GM19452 (cell line): ENCODE measurements at regions not wholly inside any gene's neighbourhood (a gene's known extent, or its start where the extent isn't known, plus 50 kb on each side); places are given as distances from the start of the nearest gene placed in this dataset.

Source experiments
- ATAC-seq: cut with Tn5 transposase; IDR thresholded peaks from one replicate; pipeline ENCODE4 v1.9.1; 2021; ENCODE audit not compliant: unreplicated experiment

GRCh38 chr5:68555907-68556681, 340.5 kb downstream of the PIK3R1 start:
- ATAC-seq = no peak

GRCh38 chr5:68557162-68557936, 341.8 kb downstream of the PIK3R1 start:
- ATAC-seq = no peak

GRCh38 chr5:68562308-68562707, 346.8 kb downstream of the PIK3R1 start:
- no peak for ATAC-seq

GRCh38 chr5:68565427-68565826, 349.9 kb downstream of the PIK3R1 start:
- peak; percentile 76 for ATAC-seq

GRCh38 chr5:68576805-68577204, 361.2 kb downstream of the PIK3R1 start:
- no peak for ATAC-seq

GRCh38 chr5:68582284-68582683, 366.7 kb downstream of the PIK3R1 start:
- ATAC-seq = no peak

GRCh38 chr5:68587171-68587570, 371.6 kb downstream of the PIK3R1 start:
- no peak for ATAC-seq

- no peak for ATAC-seq
These were observed 376.3 kb downstream of the PIK3R1 start for GRCh38 chr5:68591850-68592249.

GRCh38 chr5:68592351-68592750, 376.8 kb downstream of the PIK3R1 start:
- no peak for ATAC-seq

- ATAC-seq = no peak
These were observed 377.7 kb downstream of the PIK3R1 start for GRCh38 chr5:68593211-68593671.

- ATAC-seq = no peak
These were observed 397.4 kb downstream of the PIK3R1 start for GRCh38 chr5:68612972-68613371.

GRCh38 chr5:68618501-68618900, 402.9 kb downstream of the PIK3R1 start:
- no peak for ATAC-seq

- no peak for ATAC-seq
These were observed 411.4 kb downstream of the PIK3R1 start for GRCh38 chr5:68627001-68627400.

- ATAC-seq = no peak
These were observed 412.7 kb downstream of the PIK3R1 start for GRCh38 chr5:68628082-68628814.

- ATAC-seq = no peak
These were observed 414.8 kb downstream of the PIK3R1 start for GRCh38 chr5:68630354-68630753.

- ATAC-seq = no peak
These were observed 416.3 kb downstream of the PIK3R1 start for GRCh38 chr5:68631884-68632283.

- peak; percentile 43 for ATAC-seq
These were observed 425.7 kb downstream of the PIK3R1 start for GRCh38 chr5:68641211-68641610.

- ATAC-seq = no peak
These were observed 427.5 kb downstream of the PIK3R1 start for GRCh38 chr5:68643064-68643463.

GRCh38 chr5:68644971-68645370, 429.4 kb downstream of the PIK3R1 start:
- peak; percentile 96 for ATAC-seq

GRCh38 chr5:68646144-68646543, 430.6 kb downstream of the PIK3R1 start:
- no peak for ATAC-seq

GRCh38 chr5:68647743-68648142, 432.2 kb downstream of the PIK3R1 start:
- ATAC-seq = no peak
